Fibroblast of skin of abdomen (primary cell): ENCODE measurements at regions not wholly inside any gene's neighbourhood (a gene's known extent, or its start where the extent isn't known, plus 50 kb on each side); places are given as distances from the start of the nearest gene placed in this dataset.
"Not testable (repeated sequence)": the region's sequence is repeated elsewhere in the genome, so short reads cannot be mapped to it uniquely, and the experiment has no call there.

ENCODE experiments used
- DNase-seq: peaks from one replicate; pipeline ENCODE4 v3.0.0-alpha.2; 2013

GRCh38 chr9:589723-590122 is 251.8 kb upstream of the DMRT1 start:
- peak; percentile 80 for DNase-seq

GRCh38 chr9:591292-591691 is 250.2 kb upstream of the DMRT1 start:
- DNase-seq, result no peak

- DNase-seq, result no peak
These were observed 249.3 kb upstream of the DMRT1 start for GRCh38 chr9:592225-592624.

- DNase-seq, result no peak
These were observed 248.8 kb upstream of the DMRT1 start for GRCh38 chr9:592733-593132.

- no peak for DNase-seq
These were observed 247.7 kb upstream of the DMRT1 start for GRCh38 chr9:593809-594208.

GRCh38 chr9:596703-597102 is 244.8 kb upstream of the DMRT1 start:
- no peak for DNase-seq

GRCh38 chr9:600006-600405 is 241.5 kb upstream of the DMRT1 start:
- DNase-seq, result no peak

GRCh38 chr9:602716-603115 is 238.8 kb upstream of the DMRT1 start:
- DNase-seq, result no peak

- DNase-seq, result no peak
These were observed 238.4 kb upstream of the DMRT1 start for GRCh38 chr9:603126-603525.

- DNase-seq, result no peak
These were observed 234.1 kb upstream of the DMRT1 start for GRCh38 chr9:607417-607816.

- DNase-seq, result peak; percentile 86
These were observed 227.6 kb upstream of the DMRT1 start for GRCh38 chr9:613771-614347.

GRCh38 chr9:614431-614830 is 227.1 kb upstream of the DMRT1 start:
- DNase-seq, result no peak

- no peak for DNase-seq
These were observed 225.7 kb upstream of the DMRT1 start for GRCh38 chr9:615756-616155.

GRCh38 chr9:616694-617093 is 224.8 kb upstream of the DMRT1 start:
- no peak for DNase-seq

- no peak for DNase-seq
These were observed 223.9 kb upstream of the DMRT1 start for GRCh38 chr9:617445-618085.

GRCh38 chr9:618478-618877 is 223.0 kb upstream of the DMRT1 start:
- DNase-seq, result peak; percentile 31

GRCh38 chr9:621201-621855 is 220.2 kb upstream of the DMRT1 start:
- DNase-seq, result no peak

- no peak for DNase-seq
These were observed 216.5 kb upstream of the DMRT1 start for GRCh38 chr9:624935-625500.

GRCh38 chr9:625613-626012 is 215.9 kb upstream of the DMRT1 start:
- DNase-seq, result no peak

- DNase-seq, result not testable (repeated sequence)
These were observed 215.4 kb upstream of the DMRT1 start for GRCh38 chr9:626114-626513.

GRCh38 chr9:626596-626995 is 214.9 kb upstream of the DMRT1 start:
- DNase-seq, result peak; percentile 19

GRCh38 chr9:627336-627970 is 214.0 kb upstream of the DMRT1 start:
- DNase-seq, result no peak

- no peak for DNase-seq
These were observed 212.4 kb upstream of the DMRT1 start for GRCh38 chr9:629146-629545.

- no peak for DNase-seq
These were observed 210.7 kb upstream of the DMRT1 start for GRCh38 chr9:630817-631216.
